ENCODE measurements at regions not wholly inside any gene's neighbourhood (a gene's known extent, or its start where the extent isn't known, plus 50 kb on each side); places are given as distances from the start of the nearest gene placed in this dataset.

GRCh38 chr2:117067900-117068299 is 746.6 kb upstream of the DDX18 start:
- DNase-seq (ENCODE audit: low read depth, low spot score): no peak

- no peak for DNase-seq (ENCODE audit: low read depth, low spot score)
These were observed 746.1 kb upstream of the DDX18 start for GRCh38 chr2:117068371-117068770.

DNA sequence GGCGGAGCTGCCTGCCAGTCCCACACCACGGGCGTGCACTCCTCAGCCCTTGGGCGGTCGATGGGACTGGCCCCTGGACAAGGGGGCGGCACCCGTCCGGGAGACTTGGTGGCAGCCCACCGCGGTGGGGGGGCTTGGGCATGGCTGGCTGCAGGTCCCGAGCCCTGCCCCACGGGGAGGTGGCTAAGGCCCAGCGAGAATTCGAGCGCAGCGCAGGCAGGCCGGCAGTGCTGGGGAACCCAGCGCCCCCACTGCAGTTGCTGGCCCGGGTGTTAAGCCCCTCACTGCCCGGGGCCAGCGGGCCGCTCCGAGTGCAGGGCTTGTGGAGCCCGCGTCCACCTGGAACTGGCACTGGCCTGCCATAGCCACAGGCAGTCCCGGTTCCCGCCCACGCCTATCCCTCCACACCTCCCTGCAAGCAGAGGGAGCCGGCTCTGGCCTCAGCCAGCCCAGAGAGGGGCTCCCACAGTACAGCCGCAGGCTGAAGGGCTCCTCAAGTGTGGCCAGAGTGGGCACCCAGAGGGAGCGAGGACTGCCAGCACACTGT is 742.9 kb upstream of the DDX18 start:
- DNase-seq (ENCODE audit: low read depth, low spot score): no peak

DNA sequence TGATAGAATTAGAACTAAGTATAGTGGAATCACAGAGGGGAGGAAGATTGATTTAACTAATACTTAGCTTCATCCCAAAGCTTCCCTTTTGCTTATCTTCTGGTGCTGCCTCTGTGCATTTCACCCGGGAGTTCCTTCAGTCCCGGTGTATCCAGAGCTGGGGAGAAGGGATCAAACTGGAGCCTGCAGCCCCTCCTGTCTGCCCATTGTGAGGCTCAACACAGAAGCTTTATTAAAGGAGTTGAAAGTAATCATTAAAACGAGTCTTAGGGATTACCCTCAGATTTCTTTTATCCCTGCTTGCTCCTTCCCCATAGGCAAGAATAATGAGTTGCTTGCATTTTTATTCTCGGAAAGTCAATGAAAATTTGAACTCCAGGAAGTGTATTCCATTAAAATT is 739.7 kb upstream of the DDX18 start:
- no peak for DNase-seq (ENCODE audit: low read depth, low spot score)

DNA sequence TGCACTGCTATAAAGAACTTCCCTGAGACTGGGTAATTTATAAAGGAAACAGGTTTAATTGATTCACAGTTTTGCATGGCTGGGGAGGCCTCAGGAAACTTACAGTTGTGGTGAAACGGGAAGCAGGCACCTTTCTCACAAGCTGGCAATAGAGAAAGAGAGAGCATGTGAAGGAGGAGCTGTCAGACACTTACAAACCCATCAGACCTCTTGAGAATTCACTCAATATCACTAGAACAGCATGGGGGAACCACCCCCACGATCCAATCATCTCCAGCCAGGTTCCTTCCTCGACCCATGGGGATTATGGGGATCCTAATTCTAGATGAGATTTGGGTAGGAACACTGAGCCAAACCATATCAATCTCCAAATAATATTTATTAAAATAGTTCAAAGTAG is 729.2 kb upstream of the DDX18 start:
- DNase-seq (ENCODE audit: low read depth, low spot score): no peak

GRCh38 chr2:117085737-117086136 is 728.8 kb upstream of the DDX18 start:
- no peak for DNase-seq (ENCODE audit: low read depth, low spot score)

DNA sequence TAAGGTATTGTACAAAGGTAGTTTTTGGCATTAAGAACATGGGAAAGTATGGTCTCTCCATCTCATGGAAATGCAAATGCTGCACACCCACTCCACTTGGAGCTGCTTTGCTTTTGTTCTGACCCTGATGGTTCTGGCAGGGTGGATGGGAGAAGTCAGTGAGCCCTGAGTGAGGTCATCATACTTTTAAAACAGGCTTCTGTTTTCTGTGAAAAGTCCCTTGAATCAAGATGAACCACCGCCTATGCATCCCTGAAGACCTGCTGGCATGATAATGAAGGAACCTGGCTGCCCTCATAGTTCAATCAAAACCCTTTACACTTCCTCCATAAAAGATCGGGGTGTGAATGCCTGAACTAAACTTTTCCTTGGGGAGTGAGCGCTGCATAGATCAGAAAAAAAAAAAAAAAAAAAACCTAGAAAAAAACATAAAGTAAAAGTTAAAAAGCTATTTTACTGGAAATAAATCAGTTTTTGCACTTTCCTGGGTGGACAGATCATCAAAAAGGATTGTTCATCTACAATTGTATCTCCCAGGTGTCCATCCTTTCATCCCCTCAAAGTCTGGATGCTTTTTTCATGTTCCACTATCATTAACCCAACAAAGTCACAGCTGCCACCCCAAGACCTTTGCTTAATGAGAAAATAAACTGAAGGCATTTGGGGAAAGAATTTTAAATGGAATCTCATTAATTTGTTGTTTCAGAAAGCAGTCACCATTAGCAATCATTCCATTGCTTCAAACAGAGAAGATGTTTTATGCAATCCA is 728.1 kb upstream of the DDX18 start:
- DNase-seq (ENCODE audit: low read depth, low spot score): peak; percentile 30

DNA sequence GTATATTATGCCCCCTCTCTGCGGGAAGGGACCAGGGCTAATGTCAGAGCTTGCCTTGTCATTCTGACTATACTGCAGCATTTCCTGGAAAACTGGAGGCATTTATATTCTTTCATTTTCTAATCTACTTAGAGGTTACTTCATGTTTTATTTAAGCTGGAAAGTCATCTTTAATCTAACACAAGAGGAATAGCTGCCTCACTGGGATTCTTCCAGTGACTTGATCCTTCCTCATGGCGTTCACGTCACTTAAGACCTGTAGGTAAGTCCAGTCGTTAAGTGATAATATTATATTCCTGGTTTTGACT is 727.6 kb upstream of the DDX18 start:
- no peak for DNase-seq (ENCODE audit: low read depth, low spot score)

DNA sequence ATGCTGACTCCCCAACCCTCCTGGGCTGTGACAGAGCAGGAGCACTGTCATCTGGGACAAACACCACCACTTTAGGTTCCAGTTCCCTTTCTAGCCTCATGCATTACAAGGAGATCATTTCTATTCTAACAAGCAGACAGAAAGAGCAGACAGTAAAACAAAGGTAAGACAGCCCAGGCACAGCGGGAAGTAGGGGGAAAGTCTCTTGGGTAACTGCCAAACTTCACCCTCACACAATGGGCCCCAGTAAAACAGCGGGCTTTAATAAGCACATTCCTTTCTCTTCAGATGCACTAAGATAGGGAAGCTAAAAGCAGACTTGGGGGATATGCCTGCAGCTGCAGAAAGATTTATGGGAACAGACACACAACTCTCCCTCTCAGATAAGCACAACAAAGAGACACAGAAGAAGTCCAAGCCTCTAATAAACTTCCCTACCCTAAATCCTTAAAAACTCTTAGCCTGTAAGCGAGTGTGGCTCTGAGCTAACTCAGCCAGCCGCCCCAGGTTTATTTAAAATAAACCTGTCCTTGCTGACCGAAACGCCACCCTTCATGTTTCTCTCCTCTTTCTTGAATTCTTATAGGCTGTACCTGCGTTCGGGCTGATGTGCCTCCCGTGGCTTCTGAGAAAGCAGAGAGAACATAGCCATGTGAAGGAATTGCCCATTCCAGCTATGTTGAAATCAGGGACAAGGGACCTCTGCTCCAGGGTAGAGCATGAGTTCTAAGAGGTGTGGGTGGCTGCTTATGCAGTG is 726.8 kb upstream of the DDX18 start:
- peak; percentile 88 for DNase-seq (ENCODE audit: low read depth, low spot score)

GRCh38 chr2:117091041-117091837 is 723.3 kb upstream of the DDX18 start:
- no peak for DNase-seq (ENCODE audit: low read depth, low spot score)

DNA sequence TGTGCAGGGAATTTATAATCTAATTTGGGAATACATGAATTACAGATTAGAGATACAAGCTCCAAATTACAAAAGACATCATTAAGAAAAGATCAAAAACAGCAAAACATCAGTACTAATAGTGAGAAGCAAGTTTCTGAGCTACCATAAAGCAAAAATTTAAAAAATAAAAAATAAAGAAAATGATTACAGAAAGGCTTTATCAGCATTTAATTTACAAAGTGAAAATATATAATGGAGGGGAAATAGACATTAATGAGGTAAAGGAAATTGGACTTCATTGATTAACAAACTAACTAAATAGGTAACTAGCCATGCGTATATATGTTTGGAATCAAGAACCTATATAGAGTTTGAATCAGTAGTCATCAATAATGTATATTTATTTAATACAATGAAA is 712.9 kb upstream of the DDX18 start:
- no peak for DNase-seq (ENCODE audit: low read depth, low spot score)

DNA sequence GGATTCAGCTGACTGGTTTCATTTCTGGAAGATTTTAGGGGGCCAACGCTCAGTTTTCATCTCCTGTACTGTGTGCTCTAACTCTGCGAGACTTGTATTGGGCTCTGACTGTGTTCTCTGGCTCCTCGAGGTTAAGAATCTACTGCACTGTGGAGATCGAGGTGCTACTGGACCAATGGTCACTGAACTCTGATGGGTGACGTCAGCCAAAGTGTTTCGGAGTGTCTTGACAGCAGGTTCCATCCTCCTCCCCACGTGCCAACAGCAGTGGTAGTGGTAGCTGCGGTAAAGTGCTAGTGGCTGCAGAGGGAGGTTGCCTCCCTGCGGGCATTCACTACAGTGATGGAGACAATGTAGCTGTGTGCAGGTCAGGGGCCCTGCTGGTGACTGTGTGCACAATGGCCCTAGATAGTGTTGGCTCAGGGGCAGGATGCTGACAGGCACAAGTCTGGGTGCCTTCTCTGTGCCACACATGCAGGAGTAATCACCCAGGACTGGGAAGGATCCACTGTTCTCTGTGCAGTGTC is 705.7 kb upstream of the DDX18 start:
- no peak for DNase-seq (ENCODE audit: low read depth, low spot score)

- no peak for DNase-seq (ENCODE audit: low read depth, low spot score)
These were observed 695.5 kb upstream of the DDX18 start for GRCh38 chr2:117118994-117119393.

DNA sequence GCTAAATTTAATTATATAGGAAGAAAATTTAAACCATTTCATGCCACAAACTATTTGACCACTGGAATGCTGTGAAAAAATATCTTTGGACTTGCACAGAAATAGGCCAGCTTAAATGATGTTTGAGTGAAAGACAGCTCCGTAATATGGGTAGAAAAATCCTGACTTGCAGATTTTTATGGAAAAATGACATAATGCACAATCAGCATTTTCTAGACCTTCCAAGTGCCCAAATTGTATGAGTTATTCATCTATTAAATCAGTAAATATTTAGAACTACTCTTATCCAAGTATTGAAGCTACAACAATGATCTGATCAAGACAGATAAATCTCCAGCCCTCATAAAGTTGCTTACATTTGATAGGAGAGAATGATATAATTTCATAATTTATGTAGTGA is 691.1 kb upstream of the DDX18 start:
- no peak for DNase-seq (ENCODE audit: low read depth, low spot score)

- no peak for DNase-seq (ENCODE audit: low read depth, low spot score)
These were observed 687.8 kb upstream of the DDX18 start for GRCh38 chr2:117126656-117127055.

GRCh38 chr2:117127680-117128079 is 686.8 kb upstream of the DDX18 start:
- DNase-seq (ENCODE audit: low read depth, low spot score): peak; percentile 44

DNA sequence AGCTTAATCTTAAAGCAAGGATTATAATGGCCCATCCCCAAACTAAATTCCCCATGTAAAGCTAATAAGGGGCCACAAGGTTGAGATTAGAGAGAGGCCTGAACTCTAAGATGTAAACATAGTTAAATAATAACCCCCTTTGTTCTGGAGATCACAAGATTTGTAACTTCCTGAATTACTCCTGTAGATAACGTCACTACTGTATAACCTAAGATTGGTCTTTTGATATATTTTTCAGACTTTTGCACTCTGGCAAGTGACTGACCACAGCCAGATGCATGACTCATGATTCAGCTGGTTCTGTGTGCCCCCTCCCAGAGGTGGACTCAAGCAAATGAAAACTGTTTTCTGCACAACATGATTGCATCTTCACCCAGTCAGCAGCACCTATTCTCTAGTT is 686.0 kb upstream of the DDX18 start:
- DNase-seq (ENCODE audit: low read depth, low spot score): peak; percentile 34

DNA sequence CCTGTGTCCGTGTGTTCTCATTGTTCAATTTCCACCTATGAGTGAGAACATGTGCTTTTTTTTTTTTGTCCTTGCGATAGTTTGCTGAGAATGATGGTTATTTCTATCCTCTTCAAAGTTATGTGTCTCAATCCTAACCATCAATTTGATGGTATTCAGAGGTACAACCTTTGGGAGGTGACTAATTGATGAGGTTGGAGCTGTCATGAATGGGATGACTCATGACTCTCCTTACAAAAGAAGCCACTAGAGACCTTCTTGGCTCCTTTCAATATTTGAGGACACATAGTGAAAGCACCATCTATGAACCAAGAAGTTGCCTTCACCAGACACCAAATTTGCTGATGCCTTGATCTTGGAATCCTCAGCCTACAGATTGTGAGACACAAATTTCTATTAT is 677.1 kb upstream of the DDX18 start:
- no peak for DNase-seq (ENCODE audit: low read depth, low spot score)

GRCh38 chr2:117169036-117169765 is 645.3 kb upstream of the DDX18 start:
- no peak for DNase-seq (ENCODE audit: low read depth, low spot score)

GRCh38 chr2:117170897-117171296 is 643.6 kb upstream of the DDX18 start:
- no peak for DNase-seq (ENCODE audit: low read depth, low spot score)

DNA sequence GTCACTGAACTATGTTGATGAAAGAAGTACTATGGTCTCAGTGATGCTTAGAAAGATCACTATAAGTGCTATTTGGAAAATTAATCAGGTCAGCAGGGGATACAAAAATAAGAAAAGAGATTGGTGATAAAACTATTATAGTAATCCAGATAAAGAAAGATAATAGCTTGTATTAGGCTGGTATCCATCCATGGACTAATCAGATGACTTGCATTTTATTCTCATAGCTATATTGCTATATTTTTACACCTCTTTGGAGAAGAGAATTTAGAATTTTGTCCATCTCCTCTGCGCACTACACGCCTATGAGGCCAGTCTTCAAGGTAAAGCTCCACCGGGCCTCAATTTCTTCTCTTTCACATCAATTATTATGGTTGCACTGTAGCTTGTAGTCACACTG is 635.1 kb upstream of the DDX18 start:
- DNase-seq (ENCODE audit: low read depth, low spot score): no peak
